ENCODE measurements at regions not wholly inside any gene's neighbourhood (a gene's known extent, or its start where the extent isn't known, plus 50 kb on each side); places are given as distances from the start of the nearest gene placed in this dataset.
A peak's percentile ranks its signal among the peaks of the same experiment; 100 is the strongest.

GRCh38 chr2:207473049-207473930 is 56.5 kb upstream of the CREB1 start:
- Mint-ChIP-seq H3K27me3 (peaks cover 0 to 3% of the 10 kb centered on the region in 2 donors), H3K4me3 (no peak overlapping the region), H3K36me3 (no peaks in the 10 kb centered on the region), H3K27ac (peak overlapping the region in 1 of 8 donors; percentile 63), H3K4me1 (peaks cover 7 to 9% (median 8%) of the 10 kb centered on the region in 3 donors), H3K9me3 (no peaks in the 10 kb centered on the region)
- ChIA-PET POLR2A (no interaction called here), CTCF (interaction anchor here (1.2 to 2.4 kb wide), 4 partner anchors 427 to 777 kb away, joined by 3 to 10 read pairs (median 4); no protein-coding TSS in a partner anchor)
- peak in 1 of 5 donors; percentile 33 for DNase-seq
- Histone ChIP-seq H3K4me3 (ENCODE audit: low read length) (no peak overlapping the region), H3K9me3 (ENCODE audit: low read length) (no peaks in the 10 kb centered on the region), H3K4me1 (ENCODE audit: insufficient read depth, low read length) (peaks cover 5% of the 10 kb centered on the region), H3K27ac (ENCODE audit: low read depth, low read length) (no peak overlapping the region), H3K27me3 (ENCODE audit: insufficient read depth, low read length, poor library complexity, severe bottlenecking) (no peaks in the 10 kb centered on the region), H3K36me3 (ENCODE audit: insufficient read depth, low read length) (no peaks in the 10 kb centered on the region)

GRCh38 chr2:207473931-207474235 is 55.9 kb upstream of the CREB1 start:
- H3K36me3 ChIP-seq (ENCODE audit: insufficient read depth, low read length), result no peaks in the 10 kb centered on the region
- H3K9me3 ChIP-seq (ENCODE audit: low read length), result no peaks in the 10 kb centered on the region
- H3K36me3 Mint-ChIP-seq, result no peaks in the 10 kb centered on the region
- H3K27ac ChIP-seq (ENCODE audit: low read depth, low read length), result no peak overlapping the region
- no peak for DNase-seq
- H3K4me3 Mint-ChIP-seq, result no peak overlapping the region
- H3K27ac Mint-ChIP-seq, result no peak overlapping the region
- H3K27me3 Mint-ChIP-seq, result peaks cover 0 to 3% of the 10 kb centered on the region in 2 donors
- ChIA-PET CTCF (interaction anchor here (1.2 to 2.4 kb wide), 4 partner anchors 427 to 777 kb away, joined by 3 to 10 read pairs (median 4); no protein-coding TSS in a partner anchor), POLR2A (no interaction called here)
- H3K4me1 ChIP-seq (ENCODE audit: insufficient read depth, low read length), result peaks cover 5% of the 10 kb centered on the region
- no peaks in the 10 kb centered on the region for H3K27me3 ChIP-seq (ENCODE audit: insufficient read depth, low read length, poor library complexity, severe bottlenecking)
- no peaks in the 10 kb centered on the region for H3K9me3 Mint-ChIP-seq
- H3K4me3 ChIP-seq (ENCODE audit: low read length), result no peak overlapping the region
- peaks cover 7 to 15% (median 8%) of the 10 kb centered on the region in 3 donors for H3K4me1 Mint-ChIP-seq

- Histone ChIP-seq H3K27ac (ENCODE audit: low read depth, low read length) (no peak overlapping the region), H3K4me3 (ENCODE audit: low read length) (no peak overlapping the region), H3K36me3 (ENCODE audit: insufficient read depth, low read length) (no peaks in the 10 kb centered on the region), H3K27me3 (ENCODE audit: insufficient read depth, low read length, poor library complexity, severe bottlenecking) (no peaks in the 10 kb centered on the region), H3K4me1 (ENCODE audit: insufficient read depth, low read length) (peaks cover 5% of the 10 kb centered on the region), H3K9me3 (ENCODE audit: low read length) (no peaks in the 10 kb centered on the region)
- ChIA-PET CTCF (no interaction called here), POLR2A (no interaction called here)
- Mint-ChIP-seq H3K9me3 (no peaks in the 10 kb centered on the region), H3K36me3 (no peaks in the 10 kb centered on the region), H3K4me3 (peak overlapping the region in 2 of 7 donors; percentile 10 to 45), H3K27me3 (peaks cover 0 to 3% of the 10 kb centered on the region in 2 donors), H3K27ac (peak overlapping the region in 4 of 8 donors; percentile 25 to 73 (median 57)), H3K4me1 (peaks cover 7 to 23% (median 12%) of the 10 kb centered on the region in 3 donors)
- peak in 4 of 5 donors; percentile 22 to 51 (median 45) for DNase-seq
Measured at GRCh38 chr2:207474863-207475485, 54.8 kb upstream of the CREB1 start.

GRCh38 chr2:207475546-207475945 is 54.2 kb upstream of the CREB1 start:
- H3K27me3 Mint-ChIP-seq, result peaks cover 0 to 3% of the 10 kb centered on the region in 2 donors
- H3K4me1 Mint-ChIP-seq, result peaks cover 7 to 23% (median 12%) of the 10 kb centered on the region in 3 donors
- Histone ChIP-seq H3K27ac (ENCODE audit: low read depth, low read length) (no peak overlapping the region), H3K27me3 (ENCODE audit: insufficient read depth, low read length, poor library complexity, severe bottlenecking) (no peaks in the 10 kb centered on the region), H3K36me3 (ENCODE audit: insufficient read depth, low read length) (no peaks in the 10 kb centered on the region), H3K4me3 (ENCODE audit: low read length) (no peak overlapping the region), H3K4me1 (ENCODE audit: insufficient read depth, low read length) (peaks cover 5% of the 10 kb centered on the region), H3K9me3 (ENCODE audit: low read length) (no peaks in the 10 kb centered on the region)
- no peak overlapping the region for H3K4me3 Mint-ChIP-seq
- H3K9me3 Mint-ChIP-seq, result no peaks in the 10 kb centered on the region
- no peak for DNase-seq
- no peaks in the 10 kb centered on the region for H3K36me3 Mint-ChIP-seq
- POLR2A ChIA-PET, result no interaction called here
- CTCF ChIA-PET, result no interaction called here
- H3K27ac Mint-ChIP-seq, result no peak overlapping the region

- Mint-ChIP-seq H3K4me1 (peaks cover 7 to 32% (median 16%) of the 10 kb centered on the region in 3 donors), H3K9me3 (no peaks in the 10 kb centered on the region), H3K36me3 (no peaks in the 10 kb centered on the region), H3K27me3 (peaks cover 0 to 3% of the 10 kb centered on the region in 2 donors), H3K4me3 (no peak overlapping the region), H3K27ac (no peak overlapping the region)
- Histone ChIP-seq H3K27me3 (ENCODE audit: insufficient read depth, low read length, poor library complexity, severe bottlenecking) (no peaks in the 10 kb centered on the region), H3K27ac (ENCODE audit: low read depth, low read length) (no peak overlapping the region), H3K9me3 (ENCODE audit: low read length) (no peaks in the 10 kb centered on the region), H3K4me1 (ENCODE audit: insufficient read depth, low read length) (peaks cover 13% of the 10 kb centered on the region), H3K36me3 (ENCODE audit: insufficient read depth, low read length) (no peaks in the 10 kb centered on the region), H3K4me3 (ENCODE audit: low read length) (no peak overlapping the region)
- ChIA-PET POLR2A (no interaction called here), CTCF (no interaction called here)
- no peak for DNase-seq
Measured at GRCh38 chr2:207477896-207478295, 51.9 kb upstream of the CREB1 start.

GRCh38 chr2:207478572-207478971 is 51.2 kb upstream of the CREB1 start:
- CTCF ChIA-PET, result no interaction called here
- no peaks in the 10 kb centered on the region for H3K9me3 ChIP-seq (ENCODE audit: low read length)
- no peaks in the 10 kb centered on the region for H3K27me3 ChIP-seq (ENCODE audit: insufficient read depth, low read length, poor library complexity, severe bottlenecking)
- POLR2A ChIA-PET, result no interaction called here
- Mint-ChIP-seq H3K9me3 (no peaks in the 10 kb centered on the region), H3K36me3 (no peaks in the 10 kb centered on the region), H3K4me1 (peaks cover 7 to 32% (median 16%) of the 10 kb centered on the region in 3 donors), H3K4me3 (no peak overlapping the region), H3K27ac (peak overlapping the region in 1 of 8 donors; percentile 27), H3K27me3 (peaks cover 0 to 3% of the 10 kb centered on the region in 2 donors)
- H3K27ac ChIP-seq (ENCODE audit: low read depth, low read length), result no peak overlapping the region
- no peak for DNase-seq
- H3K36me3 ChIP-seq (ENCODE audit: insufficient read depth, low read length), result no peaks in the 10 kb centered on the region
- no peak overlapping the region for H3K4me3 ChIP-seq (ENCODE audit: low read length)
- H3K4me1 ChIP-seq (ENCODE audit: insufficient read depth, low read length), result peaks cover 13% of the 10 kb centered on the region

GRCh38 chr2:207479198-207479785 is 50.5 kb upstream of the CREB1 start:
- ChIA-PET POLR2A (interaction anchor here (0.5 kb wide), 1 partner anchor 52 kb away, joined by 3 read pairs; no protein-coding TSS in a partner anchor), CTCF (no interaction called here)
- no peaks in the 10 kb centered on the region for H3K27me3 ChIP-seq (ENCODE audit: insufficient read depth, low read length, poor library complexity, severe bottlenecking)
- H3K27ac ChIP-seq (ENCODE audit: low read depth, low read length), result no peak overlapping the region
- H3K4me3 Mint-ChIP-seq, result no peak overlapping the region
- peaks cover 13% of the 10 kb centered on the region for H3K4me1 ChIP-seq (ENCODE audit: insufficient read depth, low read length)
- no peaks in the 10 kb centered on the region for H3K36me3 Mint-ChIP-seq
- no peaks in the 10 kb centered on the region for H3K9me3 Mint-ChIP-seq
- H3K27me3 Mint-ChIP-seq, result peaks cover 0 to 3% of the 10 kb centered on the region in 2 donors
- peaks cover 7 to 32% (median 16%) of the 10 kb centered on the region in 3 donors for H3K4me1 Mint-ChIP-seq
- H3K36me3 ChIP-seq (ENCODE audit: insufficient read depth, low read length), result no peaks in the 10 kb centered on the region
- H3K4me3 ChIP-seq (ENCODE audit: low read length), result no peak overlapping the region
- no peaks in the 10 kb centered on the region for H3K9me3 ChIP-seq (ENCODE audit: low read length)
- H3K27ac Mint-ChIP-seq, result no peak overlapping the region
- no peak for DNase-seq

Data from CD8-positive, alpha-beta memory T cell (primary cell).